Neural progenitor cell (in vitro differentiated cells): ENCODE measurements at regions not wholly inside any gene's neighbourhood (a gene's known extent, or its start where the extent isn't known, plus 50 kb on each side); places are given as distances from the start of the nearest gene placed in this dataset.

Experiments
- CTCF ChIP-seq: fragments of 200-600 bp; sonication (generic); IDR thresholded peaks from 2 replicates; pipeline ENCODE4 v1.5.1; 2017; ENCODE audit warnings: antibody characterized with exemption, mild to moderate bottlenecking
- EZH2 ChIP-seq: fragments of 200-600 bp; sonication (generic); IDR thresholded peaks from 2 replicates; pipeline ENCODE4 v1.6.1; 2017; ENCODE audit warnings: antibody characterized with exemption, mild to moderate bottlenecking, moderate library complexity
- EZH2phosphoT487 ChIP-seq: fragments of 200-600 bp; sonication (generic); IDR thresholded peaks from 2 replicates; pipeline ENCODE4 v1.6.1; 2017; ENCODE audit warnings: antibody characterized with exemption

- TF ChIP-seq CTCF (no peak), EZH2 (no peak), EZH2phosphoT487 (no peak)
Measured at GRCh38 chr2:198654646-198655045, 803.1 kb downstream of the SATB2 start.
